Suppressor macrophage treated with lipopolysaccharide for 1 hour (primary cell): ENCODE measurements at regions not wholly inside any gene's neighbourhood (a gene's known extent, or its start where the extent isn't known, plus 50 kb on each side); places are given as distances from the start of the nearest gene placed in this dataset.

Experiments used
- DNase-seq, 3 donors: peaks; one replicate each; pipeline ENCODE4 v3.0.0-alpha.2; 2020 to 2022

- DNase-seq, result no peak
Observed at GRCh38 chr9:78927099-78927940, 630.4 kb downstream of the PSAT1 start.

GRCh38 chr9:78928625-78929405 lies 631.9 kb downstream of the PSAT1 start:
- DNase-seq, result no peak

- DNase-seq, result no peak
Observed at GRCh38 chr9:78930281-78930680, 633.4 kb downstream of the PSAT1 start.

GRCh38 chr9:78932849-78933627 lies 636.1 kb downstream of the PSAT1 start:
- no peak for DNase-seq

GRCh38 chr9:78934880-78935279 lies 636.9 kb upstream of the TLE4 start:
- no peak for DNase-seq

- no peak for DNase-seq
Observed at GRCh38 chr9:78938821-78939220, 632.9 kb upstream of the TLE4 start.

GRCh38 chr9:78939311-78940065 lies 632.3 kb upstream of the TLE4 start:
- DNase-seq, result no peak

- no peak for DNase-seq
Observed at GRCh38 chr9:78940121-78940855, 631.5 kb upstream of the TLE4 start.

- DNase-seq, result no peak
Observed at GRCh38 chr9:78954286-78954685, 617.5 kb upstream of the TLE4 start.

GRCh38 chr9:78958892-78959291 lies 612.9 kb upstream of the TLE4 start:
- DNase-seq, result no peak

- DNase-seq, result no peak
Observed at GRCh38 chr9:78962156-78962555, 609.6 kb upstream of the TLE4 start.

- DNase-seq, result no peak
Observed at GRCh38 chr9:78963911-78964310, 607.9 kb upstream of the TLE4 start.

- DNase-seq, result no peak
Observed at GRCh38 chr9:78967596-78968217, 604.1 kb upstream of the TLE4 start.

- DNase-seq, result no peak
Observed at GRCh38 chr9:78970375-78970774, 601.4 kb upstream of the TLE4 start.

- no peak for DNase-seq
Observed at GRCh38 chr9:78971540-78971939, 600.2 kb upstream of the TLE4 start.

- no peak for DNase-seq
Observed at GRCh38 chr9:78972303-78972999, 599.3 kb upstream of the TLE4 start.

- DNase-seq, result no peak
Observed at GRCh38 chr9:78973907-78974306, 597.9 kb upstream of the TLE4 start.

GRCh38 chr9:78982849-78983248 lies 588.9 kb upstream of the TLE4 start:
- DNase-seq, result no peak

- no peak for DNase-seq
Observed at GRCh38 chr9:78985084-78985738, 586.6 kb upstream of the TLE4 start.

GRCh38 chr9:78986446-78986845 lies 585.3 kb upstream of the TLE4 start:
- DNase-seq, result no peak
